HCT116 (cell line): ENCODE measurements at regions not wholly inside any gene's neighbourhood (a gene's known extent, or its start where the extent isn't known, plus 50 kb on each side); places are given as distances from the start of the nearest gene placed in this dataset.

ENCODE experiments used
- RAD21 ChIP-seq: IDR thresholded peaks from 2 replicates; pipeline ENCODE4 v1.6.1; 2012; ENCODE audit warnings: low read depth, mild to moderate bottlenecking
- REST ChIP-seq: IDR thresholded peaks from 2 replicates; pipeline ENCODE4 v1.6.1; 2012; ENCODE audit warnings: low read depth

GRCh38 chr19:32104850-32105235 is 240.6 kb upstream of the ZNF507 start:
- TF ChIP-seq REST = no peak
- no peak for TF ChIP-seq RAD21
